SK-N-MC (cell line): ENCODE measurements at regions not wholly inside any gene's neighbourhood (a gene's known extent, or its start where the extent isn't known, plus 50 kb on each side); places are given as distances from the start of the nearest gene placed in this dataset.

ENCODE experiments used
- DNase-seq: peaks from one replicate; pipeline ENCODE4 v3.0.0-alpha.2; 2011; ENCODE audit warnings: low read depth, low spot score
- H3K27ac ChIP-seq: fragments of 200-600 bp; sonication (generic); 2 replicates; pipeline ENCODE4 v1.5.1; 2016; ENCODE audit warnings: mixed run types
- H3K36me3 ChIP-seq: fragments of 200-600 bp; sonication (generic); 2 replicates; pipeline ENCODE4 v1.6.1; 2017; ENCODE audit warnings: antibody characterized with exemption, low read length, mixed read lengths; ENCODE audit not compliant: insufficient read depth
- H3K4me3 ChIP-seq: fragments of 200-600 bp; sonication (generic); 2 replicates; pipeline ENCODE4 v1.5.1; 2016
- H3K9ac ChIP-seq: fragments of 200-600 bp; sonication (generic); 2 replicates; pipeline ENCODE4 v1.8.0; 2017; ENCODE audit warnings: mixed run types, mixed read lengths; ENCODE audit not compliant: insufficient read length
- H3K9me3 ChIP-seq: fragments of 200-600 bp; sonication (generic); 2 replicates; pipeline ENCODE4 v1.6.1; 2017; ENCODE audit warnings: low read depth, mild to moderate bottlenecking, antibody characterized with exemption, low read length, moderate library complexity, mixed read lengths
- EZH2 ChIP-seq: fragments of 200-600 bp; sonication (generic); IDR thresholded peaks from one replicate; pipeline ENCODE4 v1.6.1; 2017; ENCODE audit warnings: antibody characterized with exemption
- FOXP2 ChIP-seq: optimal IDR thresholded peaks from 2 replicates; pipeline ENCODE3; 2011; ENCODE audit warnings: mild to moderate bottlenecking, moderate library complexity; ENCODE audit not compliant: insufficient read depth; ENCODE audit errors: extremely low read length, control extremely low read depth
- POLR2AphosphoS5 ChIP-seq: IDR thresholded peaks from 2 replicates; pipeline ENCODE4 v1.6.1; 2012; ENCODE audit warnings: mild to moderate bottlenecking, low read depth, low read length, borderline replicate concordance

GRCh38 chr6:95266537-95267258 lies 310.6 kb upstream of the MANEA start:
- no peak overlapping the region for H3K9ac ChIP-seq
- no peak overlapping the region for H3K4me3 ChIP-seq
- H3K36me3 ChIP-seq = no peaks in the 10 kb centered on the region
- DNase-seq = no peak
- H3K27ac ChIP-seq = no peak overlapping the region
- H3K9me3 ChIP-seq = no peaks in the 10 kb centered on the region
- TF ChIP-seq EZH2 = no peak
- no peak for TF ChIP-seq FOXP2
- no peak for TF ChIP-seq POLR2AphosphoS5

- Histone ChIP-seq H3K4me3 (peak overlapping the region; percentile 1; the same call in 1 of the 2 replicates), H3K27ac (peak overlapping the region; percentile 76; the same call in 1 of the 2 replicates), H3K9me3 (no peaks in the 10 kb centered on the region), H3K36me3 (no peaks in the 10 kb centered on the region), H3K9ac (no peak overlapping the region)
- DNase-seq = no peak
- TF ChIP-seq POLR2AphosphoS5 (no peak), FOXP2 (no peak), EZH2 (no peak)
Observed at GRCh38 chr6:95274686-95275235, 302.6 kb upstream of the MANEA start.

- TF ChIP-seq POLR2AphosphoS5 = no peak
- TF ChIP-seq EZH2 = no peak
- TF ChIP-seq FOXP2 = no peak
- no peaks in the 10 kb centered on the region for H3K36me3 ChIP-seq
- H3K4me3 ChIP-seq = no peak overlapping the region
- H3K9ac ChIP-seq = no peak overlapping the region
- no peaks in the 10 kb centered on the region for H3K9me3 ChIP-seq
- no peak overlapping the region for H3K27ac ChIP-seq
- DNase-seq = no peak
Observed at GRCh38 chr6:95279616-95280015, 297.7 kb upstream of the MANEA start.

GRCh38 chr6:95280686-95281273 lies 296.6 kb upstream of the MANEA start:
- peak; percentile 40 for DNase-seq
- Histone ChIP-seq H3K27ac (no peak overlapping the region), H3K36me3 (no peaks in the 10 kb centered on the region), H3K9me3 (no peaks in the 10 kb centered on the region), H3K9ac (no peak overlapping the region), H3K4me3 (no peak overlapping the region)
- TF ChIP-seq FOXP2 (no peak), EZH2 (no peak), POLR2AphosphoS5 (no peak)

GRCh38 chr6:95285881-95286280 lies 291.5 kb upstream of the MANEA start:
- TF ChIP-seq POLR2AphosphoS5 (no peak), EZH2 (no peak), FOXP2 (no peak)
- H3K36me3 ChIP-seq = no peaks in the 10 kb centered on the region
- H3K9me3 ChIP-seq = no peaks in the 10 kb centered on the region
- no peak overlapping the region for H3K27ac ChIP-seq
- H3K9ac ChIP-seq = no peak overlapping the region
- no peak overlapping the region for H3K4me3 ChIP-seq
- no peak for DNase-seq

- no peak for TF ChIP-seq EZH2
- H3K4me3 ChIP-seq = no peak overlapping the region
- H3K9me3 ChIP-seq = no peaks in the 10 kb centered on the region
- DNase-seq = no peak
- no peak overlapping the region for H3K9ac ChIP-seq
- no peaks in the 10 kb centered on the region for H3K36me3 ChIP-seq
- H3K27ac ChIP-seq = no peak overlapping the region
Observed at GRCh38 chr6:95286874-95287273, 290.5 kb upstream of the MANEA start.

- Histone ChIP-seq H3K4me3 (no peak overlapping the region), H3K36me3 (no peaks in the 10 kb centered on the region), H3K9me3 (no peaks in the 10 kb centered on the region), H3K27ac (no peak overlapping the region), H3K9ac (no peak overlapping the region)
- no peak for DNase-seq
- TF ChIP-seq FOXP2 = no peak
- TF ChIP-seq POLR2AphosphoS5 = no peak
- TF ChIP-seq EZH2 = no peak
Observed at GRCh38 chr6:95288251-95288650, 289.1 kb upstream of the MANEA start.

- H3K36me3 ChIP-seq = no peaks in the 10 kb centered on the region
- H3K9me3 ChIP-seq = no peaks in the 10 kb centered on the region
- no peak for DNase-seq
- no peak overlapping the region for H3K9ac ChIP-seq
- no peak overlapping the region for H3K27ac ChIP-seq
- TF ChIP-seq EZH2 (no peak), POLR2AphosphoS5 (no peak), FOXP2 (no peak)
- no peak overlapping the region for H3K4me3 ChIP-seq
Observed at GRCh38 chr6:95292011-95292410, 285.3 kb upstream of the MANEA start.
